GM12878 (cell line): ENCODE measurements at regions not wholly inside any gene's neighbourhood (a gene's known extent, or its start where the extent isn't known, plus 50 kb on each side); places are given as distances from the start of the nearest gene placed in this dataset.

ENCODE experiments used
- ATAC-seq: fragments of 200-7000 bp; cut with Tn5 transposase; 3 replicates; pipeline ENCODE4 v1.9.1; 2020; ENCODE audit warnings: mild to moderate bottlenecking, moderate library complexity
- BruUV-seq: library from RNA; stranded (reverse); fragments of 400-500 nt; replicated peaks from 2 replicates; lab custom pipeline; 2021; lab: Mats Ljungman, UMichigan
- CTCF ChIA-PET: fragments of 300-600 bp; sonication (Branson Sonifier 250); formaldehyde crosslinking; extraction: SDS; loops from one replicate; lab custom pipeline; 2021; ENCODE audit warnings: inconsistent platforms; lab: Yijun Ruan, JAX
- POLR2A ChIA-PET: fragments of 350-600 bp; formaldehyde crosslinking; extraction: SDS; loops from one replicate; lab custom pipeline; 2021; ENCODE audit warnings: inconsistent platforms; lab: Charles Lee
- RAD21 ChIA-PET: fragments of 300-600 bp; sonication (Branson Sonifier 250); formaldehyde crosslinking; loops from one replicate; lab custom pipeline; 2023; ENCODE audit warnings: antibody characterized with exemption; ENCODE audit not compliant: unreplicated experiment; lab: Charles Lee
- SMC1A ChIA-PET: fragments of 300-600 bp; sonication (Branson Sonifier 250); formaldehyde crosslinking; loops from one replicate; lab custom pipeline; 2023; ENCODE audit not compliant: unreplicated experiment, uncharacterized antibody; lab: Charles Lee
- DNase-seq: peaks from one replicate; pipeline ENCODE4 v3.0.0-alpha.2; 2011; ENCODE audit warnings: low read depth, low spot score
- FAIRE-seq: peaks from 3 replicates; lab custom pipeline; 2011; peaks lifted over from hg19 to GRCh38; lab: Jason Lieb, UNC
- H2AFZ ChIP-seq: 2 replicates; pipeline ENCODE4 v1.6.0; 2011; ENCODE audit warnings: low read depth, low read length, control low read depth; ENCODE audit not compliant: control insufficient read depth
- H3K27ac ChIP-seq: 2 replicates; pipeline ENCODE4 v1.5.1; 2011; ENCODE audit warnings: control low read depth; ENCODE audit not compliant: control insufficient read depth, insufficient read depth
- H3K27me3 ChIP-seq, 2 experiments: replicated peaks in 1 of 2; 2 replicates each; pipeline versions ENCODE4 v1.6.0 to v1.6.1; 2011; ENCODE audit warnings: low read length in 1 of 2; ENCODE audit not compliant: control insufficient read depth in 2 of 2, insufficient read depth in 2 of 2
- H3K36me3 ChIP-seq, 2 experiments: 2 replicates each; pipeline ENCODE4 v1.5.1; 2011; ENCODE audit warnings: low read length in 1 of 2; ENCODE audit not compliant: control insufficient read depth in 2 of 2, insufficient read depth in 2 of 2
- H3K4me1 ChIP-seq: 2 replicates; pipeline ENCODE4 v1.6.1; 2011; ENCODE audit warnings: mild to moderate bottlenecking, low read length, moderate library complexity, mixed read lengths; ENCODE audit not compliant: control insufficient read depth, insufficient read depth
- H3K4me2 ChIP-seq: 2 replicates; pipeline ENCODE4 v1.6.0; 2011; ENCODE audit warnings: control low read depth; ENCODE audit not compliant: control insufficient read depth, insufficient read depth
- H3K4me3 ChIP-seq: fragments of 200-600 bp; sonication (generic); 2 replicates; pipeline ENCODE4 v1.5.1; 2016
- H3K79me2 ChIP-seq: 2 replicates; pipeline ENCODE4 v1.6.0; 2011; ENCODE audit warnings: low read length; ENCODE audit not compliant: control insufficient read depth, insufficient read depth
- H3K9ac ChIP-seq: 2 replicates; pipeline ENCODE4 v1.8.0; 2011; ENCODE audit warnings: low read length, control low read depth, mixed read lengths; ENCODE audit not compliant: control insufficient read depth, insufficient read depth
- H3K9me3 ChIP-seq: replicated peaks from 3 replicates; pipeline ENCODE4 v1.5.1; 2011; ENCODE audit warnings: mild to moderate bottlenecking, low read length; ENCODE audit not compliant: control insufficient read depth, insufficient read depth
- H4K20me1 ChIP-seq: 2 replicates; pipeline ENCODE4 v1.6.0; 2011; ENCODE audit not compliant: control insufficient read depth, insufficient read depth
- ATF2 ChIP-seq: IDR thresholded peaks from 2 replicates; pipeline ENCODE4 v1.6.1; 2012; ENCODE audit warnings: low read length, inconsistent platforms
- BCL11A ChIP-seq: IDR thresholded peaks from 2 replicates; pipeline ENCODE4 v1.6.1; 2011; ENCODE audit warnings: low read depth, low read length
- DPF2 ChIP-seq: fragments of 450-650 bp; IDR thresholded peaks from 2 replicates; pipeline ENCODE4 v1.6.1; 2017; ENCODE audit warnings: mild to moderate bottlenecking
- FOXK2 ChIP-seq: fragments of 450-650 bp; IDR thresholded peaks from 2 replicates; pipeline ENCODE4 v1.6.1; 2017; ENCODE audit warnings: mild to moderate bottlenecking, moderate library complexity
- IKZF2 ChIP-seq, 2 experiments: fragments of 450-650 bp; IDR thresholded peaks; 2 replicates each; pipeline ENCODE4 v1.6.1; 2017; ENCODE audit warnings: mild to moderate bottlenecking in 2 of 2, moderate library complexity in 2 of 2
- KDM1A ChIP-seq: fragments of 200-600 bp; sonication (generic); IDR thresholded peaks from 2 replicates; pipeline ENCODE4 v1.6.1; 2016; ENCODE audit warnings: borderline replicate concordance
- NR2C1 ChIP-seq: fragments of 450-650 bp; IDR thresholded peaks from 2 replicates; pipeline ENCODE4 v1.6.1; 2017; ENCODE audit warnings: antibody characterized with exemption, mild to moderate bottlenecking, moderate library complexity
- RB1 ChIP-seq: fragments of 450-650 bp; formaldehyde crosslinking; IDR thresholded peaks from 2 replicates; pipeline ENCODE4 v1.6.1; 2017; ENCODE audit warnings: mild to moderate bottlenecking, borderline replicate concordance
- RFX5 ChIP-seq: IDR thresholded peaks from 2 replicates; pipeline ENCODE4 v1.6.1; 2011; ENCODE audit warnings: low read depth, low read length, improper control_type of control experiment
- SREBF2 ChIP-seq: IDR thresholded peaks from 2 replicates; pipeline ENCODE4 v1.6.1; 2012; ENCODE audit warnings: mild to moderate bottlenecking, low read length
- STAT1 ChIP-seq: fragments of 450-650 bp; conservative IDR thresholded peaks from 2 replicates; pipeline ENCODE4 v1.6.1; 2014; ENCODE audit warnings: antibody characterized with exemption, mild to moderate bottlenecking
- ZNF207 ChIP-seq: fragments of 450-650 bp; IDR thresholded peaks from 2 replicates; pipeline ENCODE4 v1.6.1; 2014; ENCODE audit warnings: antibody characterized with exemption, mild to moderate bottlenecking, borderline replicate concordance
- in situ Hi-C: fragments of 300-500 bp; cut with MboI; formaldehyde crosslinking; loops from 9 replicates; pipeline ENCODE4 v1.14.3; 2018; ENCODE audit warnings: mixed read lengths
- intact Hi-C: fragments of 100-400 bp; cut with micrococcal nuclease; formaldehyde crosslinking; loops from one replicate; pipeline ENCODE4 v1.14.2; 2022; ENCODE audit not compliant: unreplicated experiment

DNA sequence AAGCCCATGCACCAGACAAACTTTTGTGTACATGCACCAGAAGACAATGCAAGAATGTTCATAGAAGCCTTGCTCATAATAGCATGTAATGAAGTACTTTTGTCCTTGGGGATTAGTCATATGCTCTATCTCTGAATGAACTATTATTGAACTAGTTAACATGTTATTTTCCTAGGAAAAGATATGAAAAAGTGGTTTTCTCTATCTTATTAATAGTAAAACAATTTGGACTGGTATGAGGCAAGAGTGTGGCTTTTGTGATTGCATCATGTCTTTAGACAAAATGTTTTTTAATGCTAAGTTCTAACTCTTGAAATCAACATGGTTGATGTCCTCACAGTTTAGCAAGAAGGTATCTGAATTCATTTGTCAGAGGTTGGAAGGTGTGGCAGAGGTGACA is 55.7 kb upstream of the SPDL1 start:
- H2AFZ ChIP-seq = no peak overlapping the region
- ChIA-PET SMC1A (no interaction called here), RAD21 (no interaction called here), POLR2A (no interaction called here), CTCF (no interaction called here)
- H4K20me1 ChIP-seq = no peaks in the 10 kb centered on the region
- H3K4me2 ChIP-seq = no peak overlapping the region
- intact Hi-C loops = no loop called here
- TF ChIP-seq DPF2 (no peak), RFX5 (no peak), ZNF207 (no peak), ATF2 (no peak), BCL11A (no peak), FOXK2 (no peak), STAT1 (no peak), IKZF2 (IDR thresholded peaks at IDR 0.05) (no peak), RB1 (no peak), NR2C1 (no peak), KDM1A (no peak), SREBF2 (no peak)
- FAIRE-seq (no peak), ATAC-seq (no peak), DNase-seq (no peak)
- no peak overlapping the region for H3K9ac ChIP-seq
- H3K27me3 ChIP-seq = no peaks in the 10 kb centered on the region; a peak in 2 of 4 replicates
- no peak overlapping the region for H3K27ac ChIP-seq
- no peaks in the 10 kb centered on the region for H3K4me1 ChIP-seq
- no peak overlapping the region for H3K4me3 ChIP-seq
- BruUV-seq = no TSS peak
- H3K79me2 ChIP-seq = no peaks in the 10 kb centered on the region
- in situ Hi-C loops = no loop called here
- no peaks in the 10 kb centered on the region for H3K9me3 ChIP-seq
- no peaks in the 10 kb centered on the region for H3K36me3 ChIP-seq
